BE2C (cell line): ENCODE measurements at regions not wholly inside any gene's neighbourhood (a gene's known extent, or its start where the extent isn't known, plus 50 kb on each side); places are given as distances from the start of the nearest gene placed in this dataset.

Experiments
- DNase-seq: peaks from one replicate; pipeline ENCODE4 v3.0.0-alpha.2; 2020
- H3K27me3 ChIP-seq: fragments of 250-450 bp; sonication (Bioruptor Pico); 2 replicates; pipeline ENCODE4 v1.5.1; 2020; ENCODE audit warnings: mild to moderate bottlenecking
- H3K36me3 ChIP-seq: fragments of 250-450 bp; sonication (Bioruptor Pico); 2 replicates; pipeline ENCODE4 v1.5.1; 2020; ENCODE audit warnings: mild to moderate bottlenecking
- H3K4me1 ChIP-seq: fragments of 250-450 bp; sonication (Bioruptor Pico); 2 replicates; pipeline ENCODE4 v1.5.1; 2020
- H3K4me3 ChIP-seq: 2 replicates; pipeline ENCODE4 v1.5.1; 2011; ENCODE audit warnings: low read depth, low read length
- H3K9me3 ChIP-seq: fragments of 250-450 bp; sonication (Bioruptor Pico); 2 replicates; pipeline ENCODE4 v1.5.1; 2020
- TF ChIP-seq, protein P1 (sequence below): IDR thresholded peaks from 2 replicates; pipeline ENCODE4 v1.5.1; 2012; ENCODE audit warnings: mild to moderate bottlenecking, low read depth, low read length

DNA sequence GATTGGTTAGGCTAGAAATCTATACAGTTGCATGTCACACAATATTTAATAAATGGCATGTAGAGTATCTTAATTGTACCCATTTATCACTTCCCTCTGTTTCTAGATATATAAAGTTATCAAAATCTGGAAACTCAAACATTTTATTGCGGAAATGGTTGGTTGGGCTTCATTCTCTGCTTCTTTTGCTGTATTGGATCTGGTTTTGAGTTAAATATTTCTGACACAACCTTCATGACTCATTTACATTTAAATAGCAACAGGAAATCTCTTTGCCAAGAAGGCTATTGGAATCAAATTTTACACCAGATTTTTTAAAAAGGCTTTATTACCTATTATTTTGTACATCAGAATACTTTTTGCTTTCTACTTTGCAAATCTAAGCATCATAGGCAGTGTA, 153.8 kb downstream of the EBLN2 start:
- TF ChIP-seq, protein P1, sequence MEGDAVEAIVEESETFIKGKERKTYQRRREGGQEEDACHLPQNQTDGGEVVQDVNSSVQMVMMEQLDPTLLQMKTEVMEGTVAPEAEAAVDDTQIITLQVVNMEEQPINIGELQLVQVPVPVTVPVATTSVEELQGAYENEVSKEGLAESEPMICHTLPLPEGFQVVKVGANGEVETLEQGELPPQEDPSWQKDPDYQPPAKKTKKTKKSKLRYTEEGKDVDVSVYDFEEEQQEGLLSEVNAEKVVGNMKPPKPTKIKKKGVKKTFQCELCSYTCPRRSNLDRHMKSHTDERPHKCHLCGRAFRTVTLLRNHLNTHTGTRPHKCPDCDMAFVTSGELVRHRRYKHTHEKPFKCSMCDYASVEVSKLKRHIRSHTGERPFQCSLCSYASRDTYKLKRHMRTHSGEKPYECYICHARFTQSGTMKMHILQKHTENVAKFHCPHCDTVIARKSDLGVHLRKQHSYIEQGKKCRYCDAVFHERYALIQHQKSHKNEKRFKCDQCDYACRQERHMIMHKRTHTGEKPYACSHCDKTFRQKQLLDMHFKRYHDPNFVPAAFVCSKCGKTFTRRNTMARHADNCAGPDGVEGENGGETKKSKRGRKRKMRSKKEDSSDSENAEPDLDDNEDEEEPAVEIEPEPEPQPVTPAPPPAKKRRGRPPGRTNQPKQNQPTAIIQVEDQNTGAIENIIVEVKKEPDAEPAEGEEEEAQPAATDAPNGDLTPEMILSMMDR, result no peak
- no peak for DNase-seq

DNA sequence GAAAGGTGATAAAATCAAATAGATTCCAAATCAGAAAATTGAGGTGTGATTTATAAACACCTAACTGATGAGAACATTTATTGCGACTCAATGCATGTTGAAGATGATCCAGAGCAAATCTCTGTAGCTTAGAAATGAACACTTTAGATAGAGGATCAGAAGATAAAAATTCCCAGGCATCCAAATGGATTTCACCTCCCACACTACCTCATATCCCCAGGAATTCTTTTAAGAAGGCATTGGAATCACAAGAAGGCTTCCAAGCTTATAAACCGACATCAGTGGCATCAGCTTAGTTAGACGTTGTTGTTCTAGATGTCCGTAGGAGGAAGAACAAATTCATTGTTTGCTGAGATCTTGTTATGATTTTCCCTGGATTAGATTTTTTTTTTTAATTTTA, 154.4 kb downstream of the EBLN2 start:
- Histone ChIP-seq H3K4me3 (no peak overlapping the region), H3K4me1 (no peaks in the 10 kb centered on the region), H3K27me3 (no peaks in the 10 kb centered on the region), H3K36me3 (no peaks in the 10 kb centered on the region), H3K9me3 (no peaks in the 10 kb centered on the region)
- DNase-seq, result no peak
- TF ChIP-seq, protein P1, result no peak

More for the DNA sequence above, 153.8 kb downstream of the EBLN2 start:
- Histone ChIP-seq H3K27me3 (no peaks in the 10 kb centered on the region), H3K9me3 (no peaks in the 10 kb centered on the region), H3K4me3 (no peak overlapping the region), H3K4me1 (no peaks in the 10 kb centered on the region), H3K36me3 (no peaks in the 10 kb centered on the region)

DNA sequence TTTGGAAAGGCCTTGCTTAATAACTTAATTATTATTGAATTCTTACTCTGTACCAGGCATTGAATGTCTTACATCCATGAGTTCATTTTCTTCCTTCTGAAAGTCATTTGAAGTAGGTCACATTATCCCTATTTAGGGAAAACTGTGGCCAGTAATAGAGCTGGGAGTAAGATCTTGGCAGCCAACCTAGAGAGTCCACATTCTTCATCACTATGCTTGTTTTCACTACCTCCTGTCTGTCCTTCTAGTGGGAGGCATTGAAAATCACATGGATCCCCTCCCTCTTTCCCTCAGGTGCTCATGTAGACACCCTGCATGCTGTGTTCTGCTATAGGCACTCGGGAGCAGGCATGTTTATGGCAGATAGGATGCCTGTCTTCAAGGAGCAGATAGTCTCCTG, 154.9 kb downstream of the EBLN2 start:
- no peaks in the 10 kb centered on the region for H3K36me3 ChIP-seq
- no peaks in the 10 kb centered on the region for H3K9me3 ChIP-seq
- DNase-seq, result no peak
- no peak overlapping the region for H3K4me3 ChIP-seq
- no peaks in the 10 kb centered on the region for H3K4me1 ChIP-seq
- TF ChIP-seq, protein P1, result no peak
- no peaks in the 10 kb centered on the region for H3K27me3 ChIP-seq

DNA sequence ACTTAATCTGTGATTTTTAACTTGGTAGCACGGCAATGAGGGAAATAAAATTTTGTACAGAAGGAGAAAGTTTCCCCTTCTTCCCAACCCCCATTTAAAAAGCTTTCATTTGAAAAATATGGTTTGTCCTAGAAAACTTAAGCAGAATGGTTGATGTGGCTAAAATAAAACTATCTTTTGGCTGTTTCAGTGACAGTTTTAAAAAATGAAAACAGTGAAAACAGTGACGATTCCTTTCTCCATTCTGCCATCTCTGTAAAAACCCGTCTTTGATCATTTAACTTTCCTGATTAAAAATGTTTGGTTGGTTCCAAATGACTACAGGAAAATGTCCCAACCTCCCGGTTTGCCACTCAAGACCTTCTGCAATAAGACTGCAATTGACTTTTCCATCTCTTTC, 160.7 kb downstream of the EBLN2 start:
- H3K9me3 ChIP-seq, result no peaks in the 10 kb centered on the region
- no peak for DNase-seq
- no peaks in the 10 kb centered on the region for H3K27me3 ChIP-seq
- TF ChIP-seq, protein P1, result no peak
- H3K4me1 ChIP-seq, result no peaks in the 10 kb centered on the region
- H3K4me3 ChIP-seq, result no peak overlapping the region
- no peaks in the 10 kb centered on the region for H3K36me3 ChIP-seq

DNA sequence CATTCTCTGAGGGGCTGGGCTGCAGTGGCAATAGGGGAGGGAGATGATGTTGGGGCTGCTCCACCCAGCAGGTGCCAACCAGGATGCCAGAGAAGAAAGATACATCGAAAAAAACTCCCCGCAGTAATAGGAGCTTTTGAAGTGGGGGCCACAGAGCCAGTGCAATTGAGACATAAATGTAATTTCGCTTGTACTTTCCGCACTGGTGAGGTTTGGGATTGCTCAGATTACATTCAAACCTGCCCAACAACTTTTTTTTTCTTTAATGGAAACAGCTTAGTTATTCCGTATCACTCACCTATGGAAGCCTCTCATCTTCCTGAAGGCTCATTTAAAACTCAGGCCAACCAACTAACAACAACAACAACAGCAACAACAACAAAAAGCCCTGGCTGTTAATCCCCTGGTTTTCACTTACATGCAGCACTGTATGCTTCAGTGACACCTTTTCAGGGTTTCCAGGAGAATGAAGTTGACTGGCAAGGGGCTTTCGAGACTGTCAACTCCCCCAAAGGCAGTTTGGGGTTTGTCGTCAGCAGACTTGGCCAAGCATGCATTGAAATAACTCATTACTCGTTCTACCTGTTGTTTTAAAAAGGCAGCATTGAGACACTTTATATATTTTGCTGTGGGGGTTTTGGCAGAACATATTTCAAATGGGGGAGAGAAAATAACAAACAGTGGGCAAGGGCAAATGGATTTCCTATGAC, 163.8 kb downstream of the EBLN2 start:
- H3K27me3 ChIP-seq, result no peaks in the 10 kb centered on the region

DNA sequence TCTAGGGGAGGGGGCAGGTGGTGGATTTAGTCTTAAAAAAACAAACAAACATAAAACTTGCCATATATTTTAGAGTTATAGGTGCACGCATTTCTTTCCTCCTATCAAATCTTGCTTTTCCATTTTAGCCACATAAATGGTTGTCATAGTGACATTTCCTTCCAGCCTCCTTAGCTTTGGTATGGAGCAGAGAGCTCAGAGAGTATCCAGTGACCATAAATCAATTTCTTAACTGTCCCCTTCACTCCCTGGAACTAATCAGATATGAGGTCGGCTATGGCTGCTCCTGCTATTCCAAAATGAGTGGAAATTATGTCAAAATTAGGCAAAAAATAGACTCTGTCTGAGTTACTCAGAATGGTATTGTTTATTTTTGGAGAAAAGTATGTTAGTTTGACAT, 164.5 kb downstream of the EBLN2 start:
- H3K27me3 ChIP-seq, result no peaks in the 10 kb centered on the region
- H3K4me1 ChIP-seq, result peaks cover 2% of the 10 kb centered on the region; the same call in 1 of the 2 replicates
- no peak overlapping the region for H3K4me3 ChIP-seq
- H3K9me3 ChIP-seq, result no peaks in the 10 kb centered on the region
- no peaks in the 10 kb centered on the region for H3K36me3 ChIP-seq
- no peak for DNase-seq
- TF ChIP-seq, protein P1, result no peak

More for the DNA sequence above, 163.8 kb downstream of the EBLN2 start:
- Histone ChIP-seq H3K4me3 (no peak overlapping the region), H3K36me3 (no peaks in the 10 kb centered on the region), H3K4me1 (peaks cover 2% of the 10 kb centered on the region; the same call in 1 of the 2 replicates), H3K9me3 (no peaks in the 10 kb centered on the region)
- no peak for DNase-seq
- TF ChIP-seq, protein P1, result no peak
